Mesothelial cell of epicardium (in vitro differentiated cells): ENCODE measurements at regions not wholly inside any gene's neighbourhood (a gene's known extent, or its start where the extent isn't known, plus 50 kb on each side); places are given as distances from the start of the nearest gene placed in this dataset.

Source experiments
- DNase-seq, 2 experiments: peaks; one replicate each; pipeline ENCODE4 v3.0.0; 2021; ENCODE audit warnings: low spot score in 2 of 2; ENCODE audit not compliant: unreplicated experiment in 2 of 2
- H3K27ac Mint-ChIP-seq: 2 replicates; pipeline ENCODE4 v1.8.0; 2021; ENCODE audit warnings: mixed read lengths
- H3K27me3 Mint-ChIP-seq: 2 replicates; pipeline ENCODE4 v1.8.0; 2021; ENCODE audit warnings: low read depth, mixed read lengths
- H3K36me3 Mint-ChIP-seq: 2 replicates; pipeline ENCODE4 v1.8.0; 2021; ENCODE audit warnings: mixed read lengths
- H3K4me1 Mint-ChIP-seq: 2 replicates; pipeline ENCODE4 v1.8.0; 2021; ENCODE audit warnings: mixed read lengths
- H3K4me3 Mint-ChIP-seq: 2 replicates; pipeline ENCODE4 v1.8.0; 2021; ENCODE audit warnings: mild to moderate bottlenecking, moderate library complexity, mixed read lengths
- H3K9me3 Mint-ChIP-seq: 2 replicates; pipeline ENCODE4 v1.8.0; 2021; ENCODE audit warnings: mixed read lengths
- TF ChIP-seq, protein P1 (sequence below): fragments of 200-600 bp; sonication (generic); IDR thresholded peaks from one replicate; pipeline ENCODE4 v1.5.0; 2021; ENCODE audit warnings: antibody characterized with exemption; ENCODE audit not compliant: unreplicated experiment

DNA sequence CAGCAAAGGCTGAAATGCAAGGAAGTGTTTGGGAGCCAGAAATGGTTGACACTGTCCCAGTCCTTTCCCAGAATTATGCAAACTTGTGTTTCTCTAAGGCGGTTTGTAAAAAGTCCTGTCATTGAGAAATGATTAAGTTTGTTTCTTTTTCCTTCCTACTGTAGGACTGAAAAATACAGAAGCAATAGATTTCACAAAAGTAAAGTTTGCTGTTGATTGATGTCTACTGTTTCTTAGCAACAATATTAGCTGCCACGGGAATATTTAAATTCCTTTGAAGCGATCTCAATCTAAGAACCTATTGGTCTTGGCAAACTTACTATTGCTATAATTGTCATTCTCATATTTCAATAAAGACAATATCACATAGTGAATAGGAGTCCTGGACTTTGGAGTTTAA lies 100.7 kb upstream of the IL12A start:
- Mint-ChIP-seq H3K27ac (no peak overlapping the region), H3K36me3 (peaks cover 20% of the 10 kb centered on the region), H3K4me3 (no peak overlapping the region), H3K27me3 (no peaks in the 10 kb centered on the region), H3K9me3 (no peaks in the 10 kb centered on the region), H3K4me1 (peaks cover 15% of the 10 kb centered on the region)
- TF ChIP-seq, protein P1, sequence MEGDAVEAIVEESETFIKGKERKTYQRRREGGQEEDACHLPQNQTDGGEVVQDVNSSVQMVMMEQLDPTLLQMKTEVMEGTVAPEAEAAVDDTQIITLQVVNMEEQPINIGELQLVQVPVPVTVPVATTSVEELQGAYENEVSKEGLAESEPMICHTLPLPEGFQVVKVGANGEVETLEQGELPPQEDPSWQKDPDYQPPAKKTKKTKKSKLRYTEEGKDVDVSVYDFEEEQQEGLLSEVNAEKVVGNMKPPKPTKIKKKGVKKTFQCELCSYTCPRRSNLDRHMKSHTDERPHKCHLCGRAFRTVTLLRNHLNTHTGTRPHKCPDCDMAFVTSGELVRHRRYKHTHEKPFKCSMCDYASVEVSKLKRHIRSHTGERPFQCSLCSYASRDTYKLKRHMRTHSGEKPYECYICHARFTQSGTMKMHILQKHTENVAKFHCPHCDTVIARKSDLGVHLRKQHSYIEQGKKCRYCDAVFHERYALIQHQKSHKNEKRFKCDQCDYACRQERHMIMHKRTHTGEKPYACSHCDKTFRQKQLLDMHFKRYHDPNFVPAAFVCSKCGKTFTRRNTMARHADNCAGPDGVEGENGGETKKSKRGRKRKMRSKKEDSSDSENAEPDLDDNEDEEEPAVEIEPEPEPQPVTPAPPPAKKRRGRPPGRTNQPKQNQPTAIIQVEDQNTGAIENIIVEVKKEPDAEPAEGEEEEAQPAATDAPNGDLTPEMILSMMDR, result no peak
- no peak for DNase-seq

DNA sequence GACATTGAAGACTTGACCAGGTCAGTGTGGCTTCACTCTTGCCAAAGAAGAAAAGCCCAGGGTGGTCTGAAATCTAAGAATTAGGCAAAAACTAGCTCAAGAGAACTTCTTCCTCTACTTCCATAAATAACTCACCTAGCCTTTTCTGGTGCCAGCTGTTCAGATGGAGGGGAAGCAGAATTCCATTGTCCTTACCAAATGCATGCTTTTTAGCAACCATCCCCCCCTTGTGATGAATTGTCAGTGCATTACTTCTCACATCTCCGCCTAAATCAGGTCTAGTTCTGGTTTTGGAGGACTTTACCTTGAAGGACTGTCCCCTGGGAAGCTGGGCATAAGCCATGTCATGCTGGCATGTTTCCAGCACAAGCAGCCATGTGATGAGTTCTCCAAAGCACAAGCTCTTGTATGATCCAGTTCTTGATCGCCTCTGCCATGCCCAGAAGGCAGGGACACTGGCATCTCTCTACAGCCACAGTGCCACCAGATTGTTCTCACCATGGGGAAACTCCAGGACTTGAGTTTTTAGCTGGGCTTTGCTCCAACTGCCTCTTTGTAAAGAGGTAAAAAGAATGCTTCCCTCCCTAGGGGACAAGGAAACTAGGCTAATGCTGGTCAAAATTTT lies 96.4 kb upstream of the IL12A start:
- Mint-ChIP-seq H3K4me3 (no peak overlapping the region), H3K36me3 (peaks cover 23% of the 10 kb centered on the region), H3K4me1 (peaks cover 4% of the 10 kb centered on the region), H3K27me3 (no peaks in the 10 kb centered on the region), H3K27ac (no peak overlapping the region), H3K9me3 (no peaks in the 10 kb centered on the region)
- no peak for DNase-seq
- TF ChIP-seq, protein P1, result no peak

DNA sequence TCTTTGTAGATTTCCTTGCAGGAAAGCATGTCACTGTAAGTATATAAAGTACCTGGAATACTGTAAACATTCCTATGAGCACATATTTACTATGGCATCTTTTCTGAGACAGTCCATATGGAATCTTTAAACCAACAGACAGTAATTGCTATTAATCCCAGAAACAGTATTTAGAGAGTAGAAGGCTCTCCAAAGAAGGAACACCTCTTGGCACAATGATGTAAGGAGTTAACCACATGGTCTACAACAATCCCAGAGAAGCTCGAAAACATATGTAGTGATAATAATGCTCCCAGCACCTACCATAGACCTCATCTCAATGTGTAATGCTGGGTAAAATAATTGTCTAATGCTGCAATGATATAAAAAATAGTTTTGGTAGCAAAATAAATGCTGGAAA lies 95.8 kb upstream of the IL12A start:
- no peak overlapping the region for H3K27ac Mint-ChIP-seq
- H3K27me3 Mint-ChIP-seq, result no peaks in the 10 kb centered on the region
- H3K9me3 Mint-ChIP-seq, result no peaks in the 10 kb centered on the region
- H3K36me3 Mint-ChIP-seq, result peaks cover 22% of the 10 kb centered on the region
- H3K4me1 Mint-ChIP-seq, result peaks cover 5% of the 10 kb centered on the region
- H3K4me3 Mint-ChIP-seq, result no peak overlapping the region
- DNase-seq, result no peak
- TF ChIP-seq, protein P1, result no peak

DNA sequence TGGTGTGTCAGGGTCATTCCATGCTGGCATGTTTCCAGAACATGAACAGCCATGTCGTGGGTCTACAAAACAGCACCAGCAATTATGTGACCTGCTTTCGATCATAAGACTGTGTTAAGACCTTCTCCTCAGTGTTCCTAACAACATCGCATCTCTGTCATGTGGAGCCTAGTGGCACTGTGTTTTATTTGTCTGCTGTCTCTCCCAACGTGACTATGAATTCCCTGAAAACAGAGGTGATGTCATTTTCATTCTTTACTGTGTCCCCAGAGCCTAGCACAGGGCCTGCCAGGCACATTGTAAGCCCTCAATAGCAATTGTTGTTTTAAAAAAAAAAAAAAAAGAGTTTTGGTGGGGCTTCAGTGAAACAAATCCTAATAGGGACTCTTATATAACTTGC lies 94.2 kb upstream of the IL12A start:
- no peak for DNase-seq
- TF ChIP-seq, protein P1, result no peak
- Mint-ChIP-seq H3K4me1 (peaks cover 5% of the 10 kb centered on the region), H3K4me3 (no peak overlapping the region), H3K27ac (no peak overlapping the region), H3K36me3 (peaks cover 16% of the 10 kb centered on the region), H3K27me3 (no peaks in the 10 kb centered on the region), H3K9me3 (no peaks in the 10 kb centered on the region)

DNA sequence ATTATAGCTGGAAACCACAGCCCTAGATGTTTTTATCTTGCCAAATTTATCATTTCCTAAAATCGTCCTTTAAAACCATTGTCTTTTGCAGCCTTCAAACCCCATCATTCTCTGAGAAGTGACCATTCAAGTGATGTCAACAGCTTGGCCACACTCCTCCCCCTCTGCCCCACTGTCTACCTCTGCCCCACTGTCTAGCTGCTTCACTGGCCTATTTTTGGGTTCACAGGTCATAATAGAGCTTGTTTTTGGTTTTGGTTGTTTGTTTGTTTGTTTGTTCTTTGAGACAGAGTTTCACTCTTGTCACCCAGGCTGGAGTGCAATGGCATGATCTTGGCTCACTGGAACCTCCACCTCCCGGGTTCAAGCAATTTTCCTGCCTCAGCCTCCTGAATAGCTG lies 93.2 kb upstream of the IL12A start:
- Mint-ChIP-seq H3K4me1 (peaks cover 5% of the 10 kb centered on the region), H3K36me3 (peaks cover 16% of the 10 kb centered on the region), H3K9me3 (no peaks in the 10 kb centered on the region), H3K4me3 (no peak overlapping the region), H3K27me3 (no peaks in the 10 kb centered on the region), H3K27ac (no peak overlapping the region)
- TF ChIP-seq, protein P1, result no peak
- DNase-seq, result no peak

DNA sequence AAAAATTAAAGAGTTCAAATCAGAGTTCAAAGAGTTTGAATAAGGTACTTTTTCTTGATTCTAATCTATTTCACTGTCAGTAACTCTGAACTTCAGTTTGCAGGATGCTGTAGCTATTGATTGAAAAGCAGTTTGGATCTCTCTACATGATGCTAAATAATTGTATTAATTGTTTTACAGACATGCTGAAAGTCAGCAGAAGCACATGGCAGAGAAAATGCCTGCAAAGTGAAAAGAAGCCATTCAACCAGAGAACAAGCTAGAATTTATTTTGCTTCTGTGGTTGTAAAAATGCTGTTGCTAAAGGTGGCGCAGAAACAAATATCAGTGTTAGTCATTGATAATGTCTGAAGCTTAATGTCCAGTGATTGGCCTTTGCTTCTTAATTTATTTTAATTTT lies 92.1 kb upstream of the IL12A start:
- peaks cover 16% of the 10 kb centered on the region for H3K36me3 Mint-ChIP-seq
- H3K4me1 Mint-ChIP-seq, result peaks cover 5% of the 10 kb centered on the region
- H3K4me3 Mint-ChIP-seq, result no peak overlapping the region
- no peaks in the 10 kb centered on the region for H3K27me3 Mint-ChIP-seq
- no peaks in the 10 kb centered on the region for H3K9me3 Mint-ChIP-seq
- TF ChIP-seq, protein P1, result no peak
- H3K27ac Mint-ChIP-seq, result no peak overlapping the region
- no peak for DNase-seq
